Vagina (tissue), 2 donors: ENCODE measurements at regions not wholly inside any gene's neighbourhood (a gene's known extent, or its start where the extent isn't known, plus 50 kb on each side); places are given as distances from the start of the nearest gene placed in this dataset.

ENCODE experiments used
- DNase-seq, 2 donors: peaks; one replicate each; pipeline ENCODE4 v3.0.0-alpha.2; 2017; ENCODE audit errors: extremely low spot score in 2 of 2
- H3K27ac ChIP-seq: fragments of 200-600 bp; sonication (generic); one replicate; pipeline ENCODE4 v1.5.1; 2019
- H3K27me3 ChIP-seq: fragments of 200-600 bp; sonication (generic); one replicate; pipeline ENCODE4 v1.5.1; 2019
- H3K36me3 ChIP-seq, 2 donors: fragments of 200-600 bp; sonication (generic); one replicate each; pipeline ENCODE4 v1.5.1; 2017 to 2019
- H3K4me1 ChIP-seq: fragments of 200-600 bp; sonication (generic); one replicate; pipeline ENCODE4 v1.5.1; 2019
- H3K4me3 ChIP-seq, 2 donors: fragments of 200-600 bp; sonication (generic); 1 replicate in 1 of 2; 2 replicates in 1 of 2; pipeline ENCODE4 v1.5.1; 2016 to 2019
- H3K9me3 ChIP-seq: fragments of 200-600 bp; sonication (generic); one replicate; pipeline ENCODE4 v1.5.1; 2019
- POLR2A ChIP-seq, 2 donors: fragments of 450-650 bp; IDR thresholded peaks; one replicate each; pipeline ENCODE4 v1.6.1; 2017; ENCODE audit warnings: antibody characterized with exemption in 2 of 2, mild to moderate bottlenecking in 2 of 2, moderate library complexity in 2 of 2
- POLR2AphosphoS5 ChIP-seq, 2 donors: sonication (generic); formaldehyde crosslinking; IDR thresholded peaks; one replicate each; pipeline ENCODE4 v1.9.0; 2017; ENCODE audit warnings: antibody characterized with exemption in 2 of 2, mild to moderate bottlenecking in 2 of 2, low read depth in 1 of 2; ENCODE audit not compliant: insufficient read depth in 1 of 2
- intact Hi-C: fragments of 100-400 bp; cut with DNase I; formaldehyde crosslinking; loops from one replicate; pipeline ENCODE4 v1.15.1; 2023
- TF ChIP-seq, protein P1 (sequence below), 3 experiments: fragments of 450-650 bp in 2 of 3; fragments of 200-600 bp in 1 of 3; sonication (generic) in 1 of 3; IDR thresholded peaks; one replicate each; pipeline ENCODE4 v1.5.1; 2017 to 2019; ENCODE audit warnings: antibody characterized with exemption in 3 of 3, mild to moderate bottlenecking in 2 of 3, moderate library complexity in 2 of 3

GRCh38 chr7:42485301-42485766 is 248.3 kb upstream of the GLI3 start:
- TF ChIP-seq POLR2AphosphoS5 (IDR thresholded peaks at IDR 0.05; ENCODE audit: insufficient read depth in 1 of 2, low read depth in 1 of 2) = no peak
- no peak for TF ChIP-seq POLR2A (IDR thresholded peaks at IDR 0.05)
- TF ChIP-seq, protein P1, sequence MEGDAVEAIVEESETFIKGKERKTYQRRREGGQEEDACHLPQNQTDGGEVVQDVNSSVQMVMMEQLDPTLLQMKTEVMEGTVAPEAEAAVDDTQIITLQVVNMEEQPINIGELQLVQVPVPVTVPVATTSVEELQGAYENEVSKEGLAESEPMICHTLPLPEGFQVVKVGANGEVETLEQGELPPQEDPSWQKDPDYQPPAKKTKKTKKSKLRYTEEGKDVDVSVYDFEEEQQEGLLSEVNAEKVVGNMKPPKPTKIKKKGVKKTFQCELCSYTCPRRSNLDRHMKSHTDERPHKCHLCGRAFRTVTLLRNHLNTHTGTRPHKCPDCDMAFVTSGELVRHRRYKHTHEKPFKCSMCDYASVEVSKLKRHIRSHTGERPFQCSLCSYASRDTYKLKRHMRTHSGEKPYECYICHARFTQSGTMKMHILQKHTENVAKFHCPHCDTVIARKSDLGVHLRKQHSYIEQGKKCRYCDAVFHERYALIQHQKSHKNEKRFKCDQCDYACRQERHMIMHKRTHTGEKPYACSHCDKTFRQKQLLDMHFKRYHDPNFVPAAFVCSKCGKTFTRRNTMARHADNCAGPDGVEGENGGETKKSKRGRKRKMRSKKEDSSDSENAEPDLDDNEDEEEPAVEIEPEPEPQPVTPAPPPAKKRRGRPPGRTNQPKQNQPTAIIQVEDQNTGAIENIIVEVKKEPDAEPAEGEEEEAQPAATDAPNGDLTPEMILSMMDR (IDR thresholded peaks at IDR 0.05) = no peak
- intact Hi-C loops = no loop called here
- Histone ChIP-seq H3K27ac (no peak overlapping the region), H3K36me3 (no peaks in the 10 kb centered on the region), H3K27me3 (no peaks in the 10 kb centered on the region), H3K4me1 (peaks cover 17% of the 10 kb centered on the region), H3K4me3 (no peak overlapping the region), H3K9me3 (no peaks in the 10 kb centered on the region)
- no peak for DNase-seq

DNA sequence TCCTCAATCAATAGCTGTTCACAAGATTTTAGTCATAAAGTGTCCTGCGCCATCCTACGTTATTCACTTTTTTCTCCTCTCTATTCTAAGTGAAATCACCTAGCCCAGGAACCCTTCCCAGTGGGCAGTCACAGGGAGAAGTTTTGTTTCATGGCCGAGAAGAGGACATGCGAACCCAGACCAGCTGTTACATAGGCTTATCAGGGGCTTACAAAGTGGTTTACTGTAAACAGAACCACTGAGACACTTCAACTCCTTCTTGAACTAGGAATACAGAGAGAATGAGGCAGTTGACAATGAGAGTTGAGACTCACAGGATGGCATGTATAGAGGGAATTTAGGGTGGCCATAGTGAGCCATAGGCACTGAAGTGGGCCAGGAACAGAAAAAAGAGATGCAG is 246.9 kb upstream of the GLI3 start:
- peaks cover 28% of the 10 kb centered on the region for H3K4me1 ChIP-seq
- no peak for TF ChIP-seq POLR2AphosphoS5 (IDR thresholded peaks at IDR 0.05; ENCODE audit: insufficient read depth in 1 of 2, low read depth in 1 of 2)
- TF ChIP-seq, protein P1 (IDR thresholded peaks at IDR 0.05) = no peak
- no peak for TF ChIP-seq POLR2A (IDR thresholded peaks at IDR 0.05)
- no peak overlapping the region for H3K27ac ChIP-seq
- no peaks in the 10 kb centered on the region for H3K36me3 ChIP-seq
- no peak for DNase-seq
- no peaks in the 10 kb centered on the region for H3K9me3 ChIP-seq
- no peak overlapping the region for H3K4me3 ChIP-seq
- intact Hi-C loops = no loop called here
- H3K27me3 ChIP-seq = no peaks in the 10 kb centered on the region

DNA sequence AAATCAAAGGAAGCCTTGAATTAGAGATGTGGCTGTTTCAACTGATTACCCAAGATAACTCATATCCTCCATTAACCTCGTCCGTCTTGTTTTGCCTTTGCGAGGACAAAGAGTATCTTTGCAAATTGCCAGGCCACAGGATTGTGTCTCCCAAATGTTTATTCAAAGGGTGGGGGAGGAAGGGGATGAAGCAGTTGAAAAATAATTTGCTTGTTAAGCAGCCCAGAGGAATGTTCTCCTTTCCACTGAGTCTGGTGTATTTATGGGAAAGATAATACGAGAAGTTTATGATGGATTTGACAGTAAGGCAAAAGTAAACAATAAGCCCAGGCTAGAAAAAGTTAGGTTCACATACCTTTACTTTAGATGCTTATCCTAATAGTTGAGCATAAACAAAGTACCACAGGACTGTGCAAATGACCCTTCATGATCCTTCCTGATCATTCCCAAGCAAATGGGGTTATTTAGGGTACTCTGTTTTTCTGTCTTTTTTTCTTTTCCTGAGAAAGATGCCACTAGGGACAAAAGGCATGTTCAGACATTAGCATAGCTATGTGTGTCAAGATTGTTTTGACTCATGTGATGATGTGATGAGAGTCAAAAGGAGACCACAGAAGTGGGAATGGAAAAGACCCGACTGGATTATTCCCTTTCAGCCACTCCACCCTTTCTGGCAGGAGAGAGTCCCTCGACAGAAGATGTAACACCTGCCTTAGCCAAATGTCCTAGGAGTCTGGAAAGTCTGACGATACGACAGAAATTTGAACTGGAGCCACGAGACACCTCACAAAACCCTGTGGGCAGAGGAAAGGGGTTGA is 243.0 kb upstream of the GLI3 start:
- TF ChIP-seq, protein P1 (IDR thresholded peaks at IDR 0.05) = no peak
- no peak for TF ChIP-seq POLR2AphosphoS5 (IDR thresholded peaks at IDR 0.05; ENCODE audit: insufficient read depth in 1 of 2, low read depth in 1 of 2)
- TF ChIP-seq POLR2A (IDR thresholded peaks at IDR 0.05) = no peak
- H3K27ac ChIP-seq = peak overlapping the region; percentile 52

DNA sequence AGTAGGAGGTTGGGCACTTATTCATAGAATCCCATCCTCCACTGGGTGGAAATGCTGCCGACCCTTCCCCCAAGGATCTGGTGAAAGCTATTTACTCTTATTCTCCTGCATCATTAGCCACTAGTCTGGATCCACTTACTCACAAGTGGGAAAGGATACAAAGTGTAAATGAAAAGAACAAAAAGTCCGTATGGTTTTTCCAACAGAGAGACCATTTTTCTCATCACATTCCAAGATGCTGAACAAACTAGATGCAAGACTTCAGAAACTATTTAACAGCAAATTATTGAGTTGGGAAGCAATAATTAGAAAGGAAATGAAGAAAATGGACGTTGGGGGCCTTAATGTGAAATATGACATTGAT is 242.4 kb upstream of the GLI3 start:
- no peak for TF ChIP-seq POLR2AphosphoS5 (IDR thresholded peaks at IDR 0.05; ENCODE audit: insufficient read depth in 1 of 2, low read depth in 1 of 2)
- TF ChIP-seq, protein P1 (IDR thresholded peaks at IDR 0.05) = no peak
- TF ChIP-seq POLR2A (IDR thresholded peaks at IDR 0.05) = no peak
- peak overlapping the region; percentile 8 for H3K27ac ChIP-seq

More for the DNA sequence above, 243.0 kb upstream of the GLI3 start:
- intact Hi-C loops = no loop called here
- no peak overlapping the region for H3K4me3 ChIP-seq
- peaks cover 17% of the 10 kb centered on the region for H3K4me1 ChIP-seq
- no peaks in the 10 kb centered on the region for H3K36me3 ChIP-seq
- H3K9me3 ChIP-seq = no peaks in the 10 kb centered on the region
- H3K27me3 ChIP-seq = no peaks in the 10 kb centered on the region
- no peak for DNase-seq

GRCh38 chr7:42478717-42479116 is 241.7 kb upstream of the GLI3 start:
- H3K4me1 ChIP-seq = peaks cover 17% of the 10 kb centered on the region
- no peak overlapping the region for H3K27ac ChIP-seq
- H3K27me3 ChIP-seq = no peaks in the 10 kb centered on the region
- DNase-seq = no peak
- no peak overlapping the region for H3K4me3 ChIP-seq
- intact Hi-C loops = no loop called here
- no peaks in the 10 kb centered on the region for H3K36me3 ChIP-seq
- TF ChIP-seq POLR2AphosphoS5 (IDR thresholded peaks at IDR 0.05; ENCODE audit: insufficient read depth in 1 of 2, low read depth in 1 of 2) (no peak), POLR2A (IDR thresholded peaks at IDR 0.05) (no peak)
- TF ChIP-seq, protein P1 (IDR thresholded peaks at IDR 0.05) = no peak
- no peaks in the 10 kb centered on the region for H3K9me3 ChIP-seq

More for the DNA sequence above, 242.4 kb upstream of the GLI3 start:
- DNase-seq = no peak
- Histone ChIP-seq H3K4me1 (peaks cover 17% of the 10 kb centered on the region), H3K4me3 (no peak overlapping the region), H3K36me3 (no peaks in the 10 kb centered on the region), H3K9me3 (no peaks in the 10 kb centered on the region), H3K27me3 (no peaks in the 10 kb centered on the region)
- intact Hi-C loops = no loop called here
